Activated CD4-positive, CD25-positive, alpha-beta regulatory T cell treated with anti-CD3 and anti-CD28 coated beads, Interleukin-2, amount 50 U/mL, for 24 hours (primary cell): ENCODE measurements at regions not wholly inside any gene's neighbourhood (a gene's known extent, or its start where the extent isn't known, plus 50 kb on each side); places are given as distances from the start of the nearest gene placed in this dataset.
A peak's percentile ranks its signal among the peaks of the same experiment; 100 is the strongest.

Experiments used
- ATAC-seq, 2 donors: fragments of 150-1000 bp; cut with Tn5 transposase; one replicate each; pipeline ENCODE4 v1.10.0; 2021; ENCODE audit warnings: mild to moderate bottlenecking in 1 of 2, moderate library complexity in 1 of 2

- no peak for ATAC-seq
These were observed 50.2 kb downstream of the ZZZ3 start for GRCh38 chr1:77632216-77632615.

- no peak for ATAC-seq
These were observed 50.7 kb downstream of the ZZZ3 start for GRCh38 chr1:77631751-77632150.

- ATAC-seq = no peak
These were observed 51.2 kb downstream of the ZZZ3 start for GRCh38 chr1:77631302-77631701.

GRCh38 chr1:77627978-77628570 is 54.4 kb downstream of the ZZZ3 start:
- no peak for ATAC-seq

GRCh38 chr1:77625250-77625649 is 57.2 kb downstream of the ZZZ3 start:
- peak in 1 of 2 donors; percentile 51 for ATAC-seq

- no peak for ATAC-seq
These were observed 58.4 kb downstream of the ZZZ3 start for GRCh38 chr1:77624102-77624501.

GRCh38 chr1:77623066-77623465 is 59.4 kb downstream of the ZZZ3 start:
- ATAC-seq = no peak

GRCh38 chr1:77620273-77620672 is 62.2 kb downstream of the ZZZ3 start:
- ATAC-seq = no peak

GRCh38 chr1:77614037-77614436 is 68.4 kb downstream of the ZZZ3 start:
- ATAC-seq = no peak
